HCT116 (cell line): ENCODE measurements at regions not wholly inside any gene's neighbourhood (a gene's known extent, or its start where the extent isn't known, plus 50 kb on each side); places are given as distances from the start of the nearest gene placed in this dataset.

ENCODE experiments used
- ATAC-seq: fragments of 200-7000 bp; cut with Tn5 transposase; 2 replicates; pipeline ENCODE4 v1.9.1; 2020; ENCODE audit warnings: mild to moderate bottlenecking, moderate library complexity
- BruUV-seq: library from RNA; stranded (reverse); fragments of 400-500 nt; replicated peaks from 2 replicates; lab custom pipeline; 2021; lab: Mats Ljungman, UMichigan
- CTCF ChIA-PET: fragments of 300-600 bp; sonication (Branson Sonifier 250); formaldehyde crosslinking; loops from one replicate; lab custom pipeline; 2021; ENCODE audit warnings: antibody characterized with exemption; lab: Charles Lee
- POLR2A ChIA-PET: fragments of 300-600, 350-600 bp; sonication (Branson Sonifier 250); formaldehyde crosslinking; loops from one replicate; lab custom pipeline; 2021; ENCODE audit warnings: antibody characterized with exemption; lab: Charles Lee
- RAD21 ChIA-PET, 2 experiments: fragments of 300-600 bp; sonication (Branson Sonifier 250); formaldehyde crosslinking; loops; one replicate each; lab custom pipeline; 2023; ENCODE audit warnings: low total read pairs in 2 of 2; ENCODE audit not compliant: uncharacterized antibody in 2 of 2, unreplicated experiment in 2 of 2, low non-redundant PET in 1 of 2; lab: Charles Lee
- DNase-seq: peaks from one replicate; pipeline ENCODE4 v3.0.0-alpha.2; 2010; ENCODE audit warnings: low read depth, low spot score
- H2AFZ ChIP-seq: fragments of 200-600 bp; shearing (Covaris generic), sonication (generic); 2 replicates; pipeline ENCODE4 v1.6.1; 2017; ENCODE audit warnings: low read depth, mixed run types, mixed read lengths, antibody characterized with exemption, low read length; ENCODE audit not compliant: poor library complexity, severe bottlenecking
- H3K27ac ChIP-seq: 2 replicates; pipeline ENCODE4 v1.5.1; 2012; ENCODE audit warnings: low read depth, low read length
- H3K27me3 ChIP-seq: fragments of 200-600 bp; sonication (generic); 2 replicates; pipeline ENCODE4 v1.6.1; 2016; ENCODE audit warnings: mixed run types, low read length, mixed read lengths; ENCODE audit not compliant: insufficient read depth
- H3K36me3 ChIP-seq, 2 experiments: fragments of 200-500 bp in 1 of 2; fragments of 200-600 bp in 1 of 2; sonication (Bioruptor generic) in 1 of 2; sonication (generic) in 1 of 2; 2 replicates each; pipeline versions ENCODE4 v1.5.1 to v1.6.1; 2014 to 2016; ENCODE audit warnings: low read length in 2 of 2, inconsistent platforms in 1 of 2, mixed read lengths in 1 of 2, mixed run types in 1 of 2; ENCODE audit not compliant: insufficient read depth in 2 of 2, control insufficient read depth in 1 of 2
- H3K4me1 ChIP-seq, 2 experiments: fragments of 200-600 bp in 1 of 2; sonication (generic) in 1 of 2; 2 replicates each; pipeline versions ENCODE4 v1.5.1 to v1.6.1; 2012 to 2017; ENCODE audit warnings: low read length in 2 of 2, inconsistent platforms in 1 of 2, mild to moderate bottlenecking in 1 of 2, mixed read lengths in 1 of 2, mixed run types in 1 of 2, moderate library complexity in 1 of 2; ENCODE audit not compliant: insufficient read depth in 2 of 2, control insufficient read depth in 1 of 2
- H3K4me2 ChIP-seq: fragments of 200-600 bp; sonication (generic); 2 replicates; pipeline ENCODE4 v1.6.1; 2017; ENCODE audit warnings: mixed run types, low read length, mixed read lengths
- H3K4me3 ChIP-seq, 2 experiments: fragments of 200-600 bp in 1 of 2; sonication (generic) in 1 of 2; replicated peaks in 1 of 2; 2 replicates each; pipeline ENCODE4 v1.5.1; 2011 to 2016; ENCODE audit warnings: low read length in 2 of 2, control low read depth in 1 of 2, low read depth in 1 of 2, mild to moderate bottlenecking in 1 of 2, mixed read lengths in 1 of 2, mixed run types in 1 of 2
- H3K79me2 ChIP-seq: fragments of 200-600 bp; sonication (generic); 2 replicates; pipeline ENCODE4 v1.6.1; 2017; ENCODE audit warnings: mild to moderate bottlenecking, mixed run types, low read length, moderate library complexity, mixed read lengths; ENCODE audit not compliant: insufficient read depth
- H3K9ac ChIP-seq: fragments of 200-600 bp; sonication (generic); 2 replicates; pipeline ENCODE4 v1.6.1; 2016; ENCODE audit warnings: low read length, mixed read lengths
- H3K9me2 ChIP-seq: fragments of 200-600 bp; sonication (generic), shearing (Covaris generic); 2 replicates; pipeline ENCODE4 v1.6.1; 2017; ENCODE audit warnings: mixed run types, mild to moderate bottlenecking, moderate library complexity; ENCODE audit not compliant: insufficient read depth
- H3K9me3 ChIP-seq, 2 experiments: fragments of 200-500 bp in 1 of 2; fragments of 200-600 bp in 1 of 2; sonication (Bioruptor generic) in 1 of 2; sonication (generic) in 1 of 2; 2 replicates each; pipeline ENCODE4 v1.6.1; 2014 to 2017; ENCODE audit warnings: low read length in 2 of 2, mixed read lengths in 2 of 2, inconsistent platforms in 1 of 2, low read depth in 1 of 2, mild to moderate bottlenecking in 1 of 2, mixed run types in 1 of 2, moderate library complexity in 1 of 2; ENCODE audit not compliant: control insufficient read depth in 1 of 2, insufficient read depth in 1 of 2
- H4K20me1 ChIP-seq: fragments of 200-600 bp; sonication (generic), shearing (Covaris generic); 2 replicates; pipeline ENCODE4 v1.6.1; 2017; ENCODE audit warnings: mixed run types, mild to moderate bottlenecking, moderate library complexity; ENCODE audit not compliant: insufficient read depth
- EZH2phosphoT487 ChIP-seq: fragments of 200-600 bp; IDR thresholded peaks from 2 replicates; pipeline ENCODE4 v1.6.1; 2018; ENCODE audit warnings: antibody characterized with exemption, borderline replicate concordance
- FOSL1 ChIP-seq: IDR thresholded peaks from 2 replicates; pipeline ENCODE4 v1.6.1; 2012; ENCODE audit warnings: low read depth
- JUND ChIP-seq: IDR thresholded peaks from 2 replicates; pipeline ENCODE4 v1.6.1; 2012
- POLR2A ChIP-seq: IDR thresholded peaks from 2 replicates; pipeline ENCODE4 v1.7.0; 2011; ENCODE audit warnings: borderline replicate concordance; ENCODE audit not compliant: insufficient read depth, insufficient read length; ENCODE audit errors: extremely low read depth
- ZFX ChIP-seq: fragments of 450-650 bp; IDR thresholded peaks from 2 replicates; pipeline ENCODE4 v1.6.1; 2017
- ZNF274 ChIP-seq: fragments of 200-500 bp; sonication (Bioruptor generic); IDR thresholded peaks from 2 replicates; pipeline ENCODE4 v1.6.1; 2014; ENCODE audit warnings: mild to moderate bottlenecking, low read depth, low read length, inconsistent platforms
- intact Hi-C: fragments of 100-400 bp; cut with micrococcal nuclease; formaldehyde crosslinking; loops from 2 replicates; pipeline ENCODE4 v1.10.0; 2022
- TF ChIP-seq, protein P1 (sequence below): IDR thresholded peaks from 2 replicates; pipeline ENCODE4 v1.6.1; 2012
- TF ChIP-seq, protein P2 (sequence below): IDR thresholded peaks from 2 replicates; pipeline ENCODE4 v1.6.1; 2011; ENCODE audit warnings: mild to moderate bottlenecking, low read length, moderate library complexity; ENCODE audit not compliant: insufficient replicate concordance; ENCODE audit errors: extremely low read depth

DNA sequence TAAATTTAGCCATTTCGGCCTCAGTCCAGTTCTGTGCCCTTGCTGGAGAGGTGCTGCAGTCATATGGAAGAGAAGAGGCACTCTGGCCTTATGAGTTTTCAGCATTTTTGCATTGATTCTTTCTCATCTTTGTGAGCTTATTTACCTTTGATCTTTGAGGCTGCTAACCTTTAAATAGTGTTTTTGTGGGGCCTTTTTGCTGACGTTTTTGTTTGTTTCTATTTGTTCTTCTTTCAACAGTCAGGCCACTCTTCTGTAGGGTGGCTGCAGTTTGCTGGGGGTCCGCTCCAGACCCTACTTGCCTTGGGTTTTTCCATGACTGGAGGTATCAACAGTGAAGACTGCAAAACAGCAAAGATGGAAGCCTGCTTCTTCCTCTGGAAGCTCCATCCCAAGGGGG lies 1951.7 kb upstream of the LRRTM1 start (continued):
- TF ChIP-seq ZNF274 (no peak), JUND (no peak)

DNA sequence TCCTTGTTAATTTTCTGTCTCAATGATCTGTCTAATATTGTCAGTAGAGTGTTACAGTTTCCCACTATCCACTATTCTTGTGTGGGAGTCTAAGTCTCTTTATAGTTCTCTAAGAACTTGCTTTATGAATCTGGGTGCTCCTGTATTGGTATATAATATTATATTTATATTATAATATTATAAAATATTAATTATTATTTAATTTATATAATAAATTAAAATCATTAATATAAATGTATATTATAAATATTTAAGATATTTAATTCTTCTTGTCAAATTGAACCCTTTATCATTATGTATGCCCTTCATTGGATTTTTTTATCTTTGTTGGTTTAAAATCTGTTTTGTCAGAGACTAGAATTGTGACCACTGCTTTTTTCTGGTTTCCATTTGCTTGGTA lies 1950.2 kb upstream of the LRRTM1 start:
- CTCF ChIA-PET = no interaction called here
- no peak for TF ChIP-seq JUND
- ATAC-seq (no peak), DNase-seq (no peak)
- Histone ChIP-seq H3K36me3 (no peaks in the 10 kb centered on the region), H3K9me2 (no peaks in the 10 kb centered on the region), H3K9me3 (no peaks in the 10 kb centered on the region), H3K4me1 (no peaks in the 10 kb centered on the region), H3K4me2 (no peak overlapping the region), H2AFZ (no peak overlapping the region), H3K79me2 (no peaks in the 10 kb centered on the region), H3K4me3 (no peak overlapping the region), H4K20me1 (no peaks in the 10 kb centered on the region), H3K27ac (no peak overlapping the region), H3K27me3 (no peaks in the 10 kb centered on the region), H3K9ac (no peak overlapping the region)
- intact Hi-C loops = no loop called here
- no TSS peak for BruUV-seq
- POLR2A ChIA-PET = no interaction called here
- RAD21 ChIA-PET = no interaction called here

DNA sequence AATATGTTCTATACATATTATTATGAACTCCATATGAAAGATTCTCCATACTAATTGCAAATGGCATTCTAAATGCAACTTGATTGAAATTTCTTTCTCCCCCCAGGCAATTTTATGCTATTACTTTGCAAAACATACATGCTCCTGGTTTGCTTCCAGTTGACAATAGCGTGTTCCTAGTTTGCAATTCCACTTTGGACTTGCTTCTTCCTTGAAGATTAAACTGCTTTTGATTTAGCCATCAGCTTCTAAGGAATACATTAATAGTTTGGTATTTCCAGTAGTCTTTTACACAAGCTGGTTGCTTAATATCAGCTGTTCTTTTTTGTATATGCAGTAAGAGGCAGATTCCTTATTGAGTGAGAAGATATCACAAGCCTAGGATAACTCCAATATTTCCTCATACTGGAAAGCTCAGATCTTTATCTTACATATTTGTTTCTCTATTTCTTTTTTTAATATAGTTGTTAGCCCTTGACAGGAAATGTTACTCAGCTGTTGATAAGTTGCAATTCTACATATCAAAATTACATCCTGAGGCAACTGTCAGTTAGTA lies 1941.7 kb upstream of the LRRTM1 start:
- H3K9me2 ChIP-seq = no peaks in the 10 kb centered on the region
- no TSS peak for BruUV-seq
- ATAC-seq = no peak
- no peak overlapping the region for H3K27ac ChIP-seq
- H3K9me3 ChIP-seq = no peaks in the 10 kb centered on the region
- H3K79me2 ChIP-seq = no peaks in the 10 kb centered on the region
- CTCF ChIA-PET = no interaction called here
- no peaks in the 10 kb centered on the region for H3K4me1 ChIP-seq
- TF ChIP-seq, protein P1, sequence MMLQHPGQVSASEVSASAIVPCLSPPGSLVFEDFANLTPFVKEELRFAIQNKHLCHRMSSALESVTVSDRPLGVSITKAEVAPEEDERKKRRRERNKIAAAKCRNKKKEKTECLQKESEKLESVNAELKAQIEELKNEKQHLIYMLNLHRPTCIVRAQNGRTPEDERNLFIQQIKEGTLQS = no peak
- TF ChIP-seq EZH2phosphoT487 (no peak), ZFX (no peak), POLR2A (no peak), FOSL1 (no peak)
- TF ChIP-seq, protein P2, sequence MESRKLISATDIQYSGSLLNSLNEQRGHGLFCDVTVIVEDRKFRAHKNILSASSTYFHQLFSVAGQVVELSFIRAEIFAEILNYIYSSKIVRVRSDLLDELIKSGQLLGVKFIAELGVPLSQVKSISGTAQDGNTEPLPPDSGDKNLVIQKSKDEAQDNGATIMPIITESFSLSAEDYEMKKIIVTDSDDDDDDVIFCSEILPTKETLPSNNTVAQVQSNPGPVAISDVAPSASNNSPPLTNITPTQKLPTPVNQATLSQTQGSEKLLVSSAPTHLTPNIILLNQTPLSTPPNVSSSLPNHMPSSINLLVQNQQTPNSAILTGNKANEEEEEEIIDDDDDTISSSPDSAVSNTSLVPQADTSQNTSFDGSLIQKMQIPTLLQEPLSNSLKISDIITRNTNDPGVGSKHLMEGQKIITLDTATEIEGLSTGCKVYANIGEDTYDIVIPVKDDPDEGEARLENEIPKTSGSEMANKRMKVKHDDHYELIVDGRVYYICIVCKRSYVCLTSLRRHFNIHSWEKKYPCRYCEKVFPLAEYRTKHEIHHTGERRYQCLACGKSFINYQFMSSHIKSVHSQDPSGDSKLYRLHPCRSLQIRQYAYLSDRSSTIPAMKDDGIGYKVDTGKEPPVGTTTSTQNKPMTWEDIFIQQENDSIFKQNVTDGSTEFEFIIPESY = no peak
- no peak for DNase-seq
- no peak overlapping the region for H2AFZ ChIP-seq
- H3K27me3 ChIP-seq = no peaks in the 10 kb centered on the region
- H3K9ac ChIP-seq = no peak overlapping the region
- H3K36me3 ChIP-seq = no peaks in the 10 kb centered on the region
- intact Hi-C loops = no loop called here
- RAD21 ChIA-PET = no interaction called here
- H4K20me1 ChIP-seq = no peaks in the 10 kb centered on the region
- POLR2A ChIA-PET = no interaction called here
- H3K4me2 ChIP-seq = no peak overlapping the region
- no peak overlapping the region for H3K4me3 ChIP-seq
